ENCODE measurements at regions not wholly inside any gene's neighbourhood (a gene's known extent, or its start where the extent isn't known, plus 50 kb on each side); places are given as distances from the start of the nearest gene placed in this dataset.

- TF ChIP-seq, protein P1, sequence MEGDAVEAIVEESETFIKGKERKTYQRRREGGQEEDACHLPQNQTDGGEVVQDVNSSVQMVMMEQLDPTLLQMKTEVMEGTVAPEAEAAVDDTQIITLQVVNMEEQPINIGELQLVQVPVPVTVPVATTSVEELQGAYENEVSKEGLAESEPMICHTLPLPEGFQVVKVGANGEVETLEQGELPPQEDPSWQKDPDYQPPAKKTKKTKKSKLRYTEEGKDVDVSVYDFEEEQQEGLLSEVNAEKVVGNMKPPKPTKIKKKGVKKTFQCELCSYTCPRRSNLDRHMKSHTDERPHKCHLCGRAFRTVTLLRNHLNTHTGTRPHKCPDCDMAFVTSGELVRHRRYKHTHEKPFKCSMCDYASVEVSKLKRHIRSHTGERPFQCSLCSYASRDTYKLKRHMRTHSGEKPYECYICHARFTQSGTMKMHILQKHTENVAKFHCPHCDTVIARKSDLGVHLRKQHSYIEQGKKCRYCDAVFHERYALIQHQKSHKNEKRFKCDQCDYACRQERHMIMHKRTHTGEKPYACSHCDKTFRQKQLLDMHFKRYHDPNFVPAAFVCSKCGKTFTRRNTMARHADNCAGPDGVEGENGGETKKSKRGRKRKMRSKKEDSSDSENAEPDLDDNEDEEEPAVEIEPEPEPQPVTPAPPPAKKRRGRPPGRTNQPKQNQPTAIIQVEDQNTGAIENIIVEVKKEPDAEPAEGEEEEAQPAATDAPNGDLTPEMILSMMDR (IDR thresholded peaks at IDR 0.05): no peak
- TF ChIP-seq POLR2AphosphoS5 (IDR thresholded peaks at IDR 0.05) (no peak), POLR2A (IDR thresholded peaks at IDR 0.05) (no peak)
These were observed 219.5 kb downstream of the PTPRU start for GRCh38 chr1:29455781-29456180.
